NCI-H2196 (cell line): ENCODE measurements at regions not wholly inside any gene's neighbourhood (a gene's known extent, or its start where the extent isn't known, plus 50 kb on each side); places are given as distances from the start of the nearest gene placed in this dataset.
"Not testable (repeated sequence)": the region's sequence is repeated elsewhere in the genome, so short reads cannot be mapped to it uniquely, and the experiment has no call there.

Experiments
- DNase-seq: peaks from one replicate; lab custom pipeline; 2025; ENCODE audit not compliant: unreplicated experiment; lab: John Stamatoyannopoulos, UW

- no peak for DNase-seq
Observed at GRCh38 chr3:118168175-118168574, 866.5 kb downstream of the IGSF11 start.

DNA sequence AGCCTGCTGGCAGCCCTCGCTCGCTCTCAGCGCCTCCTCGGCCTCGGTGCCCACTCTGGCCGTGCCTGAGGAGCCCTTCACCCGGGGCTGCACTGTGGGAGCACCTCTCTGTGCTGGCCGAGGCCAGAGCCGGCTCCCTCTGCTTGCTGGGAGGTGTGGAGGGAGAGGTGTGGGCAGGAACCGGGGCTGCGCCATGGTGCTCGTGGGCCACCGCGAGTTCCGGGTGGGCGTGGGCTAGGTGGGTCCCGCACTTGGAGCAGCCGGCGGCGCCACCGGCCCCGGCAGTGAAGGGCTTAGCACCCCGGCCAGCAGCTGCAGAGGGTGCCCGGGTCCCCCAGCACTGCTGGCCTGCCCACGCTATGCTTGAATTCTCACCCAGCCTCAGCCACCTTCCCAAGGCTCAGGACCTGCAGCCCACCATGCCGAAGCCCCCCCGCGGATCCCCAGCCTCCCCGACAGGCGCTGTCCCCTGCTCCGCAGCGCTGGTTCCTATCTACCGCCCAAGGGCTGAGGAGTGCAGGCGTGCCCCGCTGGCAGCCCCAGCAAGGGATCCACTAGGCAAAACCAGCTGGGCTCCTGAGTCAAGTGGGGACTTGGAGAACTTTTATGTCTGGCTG lies 863.3 kb downstream of the IGSF11 start:
- no peak for DNase-seq

GRCh38 chr3:118180853-118181252 lies 853.8 kb downstream of the IGSF11 start:
- no peak for DNase-seq

DNA sequence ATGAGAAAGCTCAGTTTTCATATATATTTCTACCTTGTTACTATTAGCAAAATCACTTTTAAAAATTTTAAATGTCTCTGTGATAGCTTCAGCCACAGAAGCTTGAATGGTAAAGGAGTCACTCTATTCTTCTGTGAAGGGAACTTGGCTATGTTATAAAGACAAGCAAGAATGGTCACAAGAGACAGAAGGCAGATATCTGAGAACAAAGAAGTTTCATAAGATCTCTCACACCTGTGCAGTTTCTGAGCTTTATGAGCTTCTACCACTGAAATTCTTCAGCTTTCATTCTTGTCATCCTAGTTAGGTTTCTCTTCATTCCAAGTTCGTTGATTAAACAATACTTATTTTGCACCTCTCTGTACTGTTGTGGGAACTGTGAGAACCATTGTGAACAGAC lies 853.4 kb downstream of the IGSF11 start:
- DNase-seq: no peak

GRCh38 chr3:118186051-118186450 lies 848.6 kb downstream of the IGSF11 start:
- DNase-seq: no peak

DNA sequence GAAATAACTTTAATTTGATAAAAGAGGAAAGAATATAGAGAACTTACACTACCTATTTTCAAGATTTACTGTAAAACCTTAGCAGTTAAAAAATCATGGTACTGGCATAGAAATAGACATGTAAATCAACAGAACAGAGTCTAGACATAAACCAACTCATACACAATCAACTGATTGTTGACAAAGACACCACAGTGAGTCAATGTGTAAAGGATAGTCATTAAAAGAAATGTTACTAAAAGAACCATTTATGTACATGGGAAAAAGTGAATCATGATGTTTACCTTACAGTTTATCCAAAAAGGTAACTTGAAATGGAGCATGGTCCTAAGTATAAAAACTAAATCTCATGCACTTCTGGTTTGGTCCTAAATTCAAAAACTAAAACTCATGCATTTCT lies 847.4 kb downstream of the IGSF11 start:
- no peak for DNase-seq

- DNase-seq: no peak
Observed at GRCh38 chr3:118196183-118196582, 838.5 kb downstream of the IGSF11 start.

- no peak for DNase-seq
Observed at GRCh38 chr3:118199044-118199443, 835.6 kb downstream of the IGSF11 start.

GRCh38 chr3:118204052-118204656 lies 830.5 kb downstream of the IGSF11 start:
- no peak for DNase-seq

GRCh38 chr3:118207271-118207670 lies 827.4 kb downstream of the IGSF11 start:
- no peak for DNase-seq

DNA sequence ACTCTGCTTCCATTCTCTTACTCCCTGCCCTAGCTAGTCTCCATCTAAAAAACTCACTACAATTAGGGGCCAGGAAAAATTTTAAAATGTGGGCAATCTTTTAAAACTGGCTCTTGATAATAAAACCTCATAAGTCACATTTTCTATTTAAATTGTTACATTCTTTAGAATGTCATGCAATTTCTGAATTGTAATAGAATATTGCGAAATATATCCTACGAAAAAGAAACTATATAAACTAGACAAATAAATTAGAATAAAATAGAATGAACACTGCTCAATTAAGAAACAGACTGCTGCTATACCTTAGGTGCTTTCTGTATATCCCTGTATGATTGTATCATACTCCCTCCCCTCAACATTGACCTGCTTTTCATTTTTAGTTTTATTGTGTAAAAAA lies 826.0 kb downstream of the IGSF11 start:
- no peak for DNase-seq

- no peak for DNase-seq
Observed at GRCh38 chr3:118213892-118214291, 820.8 kb downstream of the IGSF11 start.

GRCh38 chr3:118226206-118226605 lies 808.4 kb downstream of the IGSF11 start:
- DNase-seq: no peak

GRCh38 chr3:118227191-118227590 lies 807.5 kb downstream of the IGSF11 start:
- no peak for DNase-seq

DNA sequence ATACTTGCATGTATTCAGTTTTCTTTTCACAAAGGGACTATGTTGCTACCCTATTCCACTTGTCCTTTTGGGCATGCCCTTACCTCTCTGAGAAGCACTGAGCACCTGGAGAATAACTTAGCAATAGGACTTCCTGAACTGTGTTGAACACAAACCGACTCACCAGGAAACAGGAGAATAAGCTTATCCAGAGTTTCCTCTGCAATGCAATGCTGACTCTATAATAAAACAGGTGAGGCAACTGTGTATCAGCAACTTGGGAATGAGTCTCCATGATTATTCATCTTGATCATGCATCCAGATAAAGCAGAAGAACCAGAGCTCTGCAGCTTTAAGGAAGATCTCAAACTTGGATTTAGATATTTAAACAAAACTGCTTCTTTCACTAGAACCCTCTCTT lies 806.5 kb downstream of the IGSF11 start:
- no peak for DNase-seq

DNA sequence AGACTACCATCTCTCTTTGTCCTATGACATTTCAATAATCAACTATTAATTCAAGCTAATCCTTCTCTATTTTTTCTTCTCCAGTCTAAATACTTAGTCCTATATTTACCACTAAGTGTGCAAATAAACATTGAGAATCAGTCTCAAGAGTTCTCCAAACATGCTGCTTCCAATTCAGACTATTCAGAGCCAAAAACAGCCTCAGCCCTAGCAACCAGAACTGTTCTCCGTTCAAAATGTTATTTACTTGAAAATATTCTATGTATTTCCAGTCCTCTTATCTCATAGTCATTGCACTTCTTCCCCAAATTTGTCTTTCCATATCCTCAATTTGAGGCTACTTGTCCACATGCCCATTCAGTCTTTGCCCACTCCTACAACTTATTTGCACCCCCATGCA lies 805.5 kb downstream of the IGSF11 start:
- no peak for DNase-seq

DNA sequence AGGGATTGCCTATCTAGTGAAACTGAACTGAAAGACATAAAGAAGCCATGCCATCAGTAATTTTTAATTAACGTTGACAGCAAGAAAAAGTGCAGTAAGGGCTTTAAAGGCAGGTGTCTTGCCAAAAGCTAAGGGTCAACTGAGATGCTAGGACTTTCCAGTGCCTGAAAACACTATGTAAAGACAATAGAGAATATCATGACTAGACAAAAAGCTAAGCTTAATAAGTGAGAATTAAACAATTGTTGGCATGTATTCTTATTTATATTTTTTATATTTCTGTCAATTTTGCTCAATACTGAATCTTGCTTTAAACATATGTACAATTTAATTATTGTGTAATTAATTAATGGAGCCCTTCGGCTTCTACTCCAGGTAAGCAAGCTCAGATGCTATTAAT lies 803.1 kb downstream of the IGSF11 start:
- DNase-seq: no peak

DNA sequence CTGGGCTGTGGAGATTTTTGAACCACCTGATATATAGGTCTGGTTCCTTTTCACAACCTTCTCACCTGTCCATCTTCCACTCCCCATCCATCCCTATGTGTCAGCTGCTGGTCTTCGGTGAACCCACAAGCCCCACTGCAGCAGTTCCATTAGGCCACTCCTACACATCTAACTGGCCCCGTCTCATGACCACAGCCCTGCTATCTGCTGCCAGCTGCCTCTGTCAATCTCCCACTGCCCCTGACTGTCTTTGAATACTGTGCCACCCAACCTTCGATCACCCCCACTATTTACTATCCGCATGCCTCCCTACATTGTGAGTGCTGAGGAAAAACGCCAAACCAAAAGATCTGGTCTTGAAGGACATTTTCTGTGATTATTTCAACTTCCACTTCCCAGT lies 795.4 kb downstream of the IGSF11 start:
- no peak for DNase-seq

DNA sequence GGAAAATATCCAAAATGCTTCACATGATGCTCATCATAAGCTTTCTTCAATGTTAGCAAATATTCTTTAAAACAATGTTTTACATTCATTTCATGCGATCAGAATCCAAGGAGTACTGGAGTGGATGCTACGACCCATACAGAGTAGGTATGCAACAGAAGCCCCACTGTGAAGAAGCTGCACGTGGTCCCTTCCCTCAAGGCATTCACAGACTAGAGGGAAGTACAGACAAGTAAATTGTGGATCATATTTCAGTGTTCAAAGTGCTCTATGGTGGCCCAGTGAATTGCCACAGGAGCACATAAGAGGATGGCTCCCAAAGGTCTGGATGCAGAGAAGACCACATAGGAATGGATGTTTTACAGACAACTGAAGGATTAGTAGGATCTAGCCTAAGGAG lies 789.9 kb downstream of the IGSF11 start:
- DNase-seq: no peak

DNA sequence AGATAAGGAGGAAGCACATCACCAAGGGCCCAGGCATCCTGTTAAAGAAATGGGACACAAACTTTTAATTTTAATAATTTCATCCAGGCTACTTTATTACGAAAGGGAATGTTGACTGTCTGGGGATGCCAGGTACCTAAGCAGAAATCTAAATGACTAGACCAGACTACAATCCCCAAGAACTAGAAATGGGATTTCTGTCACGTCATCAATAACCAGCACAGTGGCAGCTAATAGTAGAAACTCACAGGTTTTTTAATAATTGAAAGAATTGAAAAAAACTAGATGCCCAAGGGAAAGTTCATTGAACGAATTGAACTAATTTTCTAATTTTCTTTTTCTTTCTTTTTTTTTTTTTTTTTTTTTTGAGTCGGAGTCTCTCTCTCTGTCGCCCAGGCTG lies 789.3 kb downstream of the IGSF11 start:
- no peak for DNase-seq

GRCh38 chr3:118258850-118259249 lies 775.8 kb downstream of the IGSF11 start:
- not testable (repeated sequence) for DNase-seq

DNA sequence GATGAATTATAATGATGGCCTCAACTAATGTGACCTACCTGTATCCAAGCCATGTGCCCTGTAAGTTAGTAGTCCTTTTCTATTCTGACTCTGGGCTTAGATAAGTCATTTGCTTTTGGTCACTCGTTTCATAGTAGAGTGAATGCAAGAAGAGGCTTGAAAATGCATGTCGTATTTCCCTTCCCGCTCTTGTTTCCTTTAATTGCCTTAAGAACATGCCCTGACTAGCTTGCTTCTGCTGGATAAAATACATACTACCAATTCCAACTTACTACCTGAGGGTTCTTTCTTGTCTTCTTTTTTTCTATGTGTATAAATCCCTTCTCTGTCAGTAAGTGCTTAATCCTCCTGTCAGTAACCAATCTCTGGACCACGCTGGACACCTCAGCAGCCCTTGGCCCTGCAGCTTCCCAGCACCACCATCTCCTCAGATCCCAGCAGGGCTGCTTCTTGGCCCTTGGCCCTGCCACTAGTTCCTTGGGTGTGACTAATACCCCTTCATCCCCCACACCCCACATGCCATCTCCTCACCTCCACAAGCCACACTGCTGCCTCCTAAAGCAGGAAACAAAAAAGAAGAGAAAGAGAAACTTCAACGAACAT lies 771.7 kb downstream of the IGSF11 start:
- no peak for DNase-seq

DNA sequence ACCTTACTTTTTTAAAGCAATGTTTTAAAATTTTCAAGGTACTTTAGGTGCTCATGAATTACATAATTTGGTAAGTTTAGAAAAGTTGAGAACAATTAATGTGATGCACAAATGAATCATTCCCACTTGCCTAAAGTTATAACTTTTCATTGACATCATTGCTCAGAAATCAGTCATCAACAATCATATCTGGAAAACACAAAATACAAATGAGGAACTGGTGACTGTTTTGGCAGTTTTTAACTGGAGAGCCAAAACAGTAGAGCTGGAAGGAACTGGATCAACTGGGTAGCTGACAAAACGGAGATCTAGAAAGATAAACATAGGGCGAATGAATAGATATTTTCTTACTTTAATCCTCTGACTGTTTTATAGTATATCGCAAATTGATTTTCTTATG lies 767.1 kb downstream of the IGSF11 start:
- no peak for DNase-seq
